ENCODE measurements at regions not wholly inside any gene's neighbourhood (a gene's known extent, or its start where the extent isn't known, plus 50 kb on each side); places are given as distances from the start of the nearest gene placed in this dataset.

DNA sequence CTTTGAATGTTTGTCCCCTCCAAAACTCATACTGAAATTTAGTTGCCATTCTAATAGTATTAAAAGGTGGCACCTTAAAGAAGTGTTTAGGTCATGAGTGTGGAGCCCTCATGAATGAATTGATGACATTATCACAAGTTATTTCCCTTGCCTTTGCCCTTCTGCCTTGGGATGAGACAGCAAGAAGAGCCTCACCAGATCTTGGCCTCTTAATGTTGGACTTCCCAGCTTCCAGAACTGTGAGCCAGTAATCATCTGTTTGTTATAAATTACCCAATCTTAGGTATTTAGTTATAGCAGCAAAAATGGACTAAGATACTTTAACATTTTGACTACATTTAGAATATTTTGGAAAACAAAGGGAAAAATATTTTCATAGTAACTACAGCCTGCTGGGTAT, 371.0 kb downstream of the JRKL start (continued):
- TF ChIP-seq, protein P1, sequence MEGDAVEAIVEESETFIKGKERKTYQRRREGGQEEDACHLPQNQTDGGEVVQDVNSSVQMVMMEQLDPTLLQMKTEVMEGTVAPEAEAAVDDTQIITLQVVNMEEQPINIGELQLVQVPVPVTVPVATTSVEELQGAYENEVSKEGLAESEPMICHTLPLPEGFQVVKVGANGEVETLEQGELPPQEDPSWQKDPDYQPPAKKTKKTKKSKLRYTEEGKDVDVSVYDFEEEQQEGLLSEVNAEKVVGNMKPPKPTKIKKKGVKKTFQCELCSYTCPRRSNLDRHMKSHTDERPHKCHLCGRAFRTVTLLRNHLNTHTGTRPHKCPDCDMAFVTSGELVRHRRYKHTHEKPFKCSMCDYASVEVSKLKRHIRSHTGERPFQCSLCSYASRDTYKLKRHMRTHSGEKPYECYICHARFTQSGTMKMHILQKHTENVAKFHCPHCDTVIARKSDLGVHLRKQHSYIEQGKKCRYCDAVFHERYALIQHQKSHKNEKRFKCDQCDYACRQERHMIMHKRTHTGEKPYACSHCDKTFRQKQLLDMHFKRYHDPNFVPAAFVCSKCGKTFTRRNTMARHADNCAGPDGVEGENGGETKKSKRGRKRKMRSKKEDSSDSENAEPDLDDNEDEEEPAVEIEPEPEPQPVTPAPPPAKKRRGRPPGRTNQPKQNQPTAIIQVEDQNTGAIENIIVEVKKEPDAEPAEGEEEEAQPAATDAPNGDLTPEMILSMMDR (IDR thresholded peaks at IDR 0.05), result no peak

DNA sequence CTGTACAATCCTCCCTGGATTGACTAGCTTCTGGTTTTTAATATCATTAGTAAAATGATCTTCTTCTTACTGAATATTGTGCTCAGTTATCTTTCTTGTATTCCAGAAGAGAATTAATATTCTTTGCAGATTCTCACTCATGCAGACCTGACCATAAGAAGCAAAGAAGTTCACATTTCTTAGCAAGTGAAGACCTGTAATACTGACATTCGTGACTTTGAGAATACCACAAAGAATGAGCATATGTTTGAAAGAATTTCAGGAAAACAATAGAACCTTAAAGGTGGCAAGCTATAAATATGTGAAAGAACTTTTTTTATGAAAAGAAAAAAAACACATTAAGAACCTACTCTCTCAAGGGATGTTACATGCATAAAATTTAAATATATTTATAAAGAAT, 371.6 kb downstream of the JRKL start:
- no peak for TF ChIP-seq USF2 (IDR thresholded peaks at IDR 0.05; ENCODE audit: borderline replicate concordance, low read depth, low read length)
- no peak for TF ChIP-seq ELF1 (IDR thresholded peaks at IDR 0.05)
- TF ChIP-seq, protein P2, sequence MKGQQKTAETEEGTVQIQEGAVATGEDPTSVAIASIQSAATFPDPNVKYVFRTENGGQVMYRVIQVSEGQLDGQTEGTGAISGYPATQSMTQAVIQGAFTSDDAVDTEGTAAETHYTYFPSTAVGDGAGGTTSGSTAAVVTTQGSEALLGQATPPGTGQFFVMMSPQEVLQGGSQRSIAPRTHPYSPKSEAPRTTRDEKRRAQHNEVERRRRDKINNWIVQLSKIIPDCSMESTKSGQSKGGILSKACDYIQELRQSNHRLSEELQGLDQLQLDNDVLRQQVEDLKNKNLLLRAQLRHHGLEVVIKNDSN (IDR thresholded peaks at IDR 0.05; ENCODE audit: borderline replicate concordance, low read depth), result no peak
- TF ChIP-seq SIN3A (IDR thresholded peaks at IDR 0.05; ENCODE audit: borderline replicate concordance, low read depth, low read length), result no peak
- TF ChIP-seq TAF1 (IDR thresholded peaks at IDR 0.05; ENCODE audit: borderline replicate concordance, low read depth, low read length), result no peak
- no peak for TF ChIP-seq CHD2 (IDR thresholded peaks at IDR 0.05; ENCODE audit: low read length, partially characterized antibody)
- TF ChIP-seq GATA2 (CRISPR knock-in tag; IDR thresholded peaks at IDR 0.05), result no peak
- no peak for TF ChIP-seq EZH2phosphoT487 (IDR thresholded peaks at IDR 0.05; ENCODE audit: borderline replicate concordance, low read depth)
- TF ChIP-seq MAX (IDR thresholded peaks at IDR 0.05; ENCODE audit: low read depth), result no peak
- TF ChIP-seq SMC3 (IDR thresholded peaks at IDR 0.05; ENCODE audit: low read depth, low read length), result no peak
- POLR2A ChIA-PET, result no interaction called here
- 28% methylated on average over 1 of the region's 1 CpG for WGBS (ENCODE audit: low lambda C conversion rate)
- Histone ChIP-seq H3K79me2 (ENCODE audit: insufficient read depth) (no peaks in the 10 kb centered on the region), H3K4me3 (ENCODE audit: low read depth in 2 of 2, low read length in 1 of 2) (no peak overlapping the region), H3K9ac (no peak overlapping the region), H3K4me2 (no peak overlapping the region), H3K36me3 (replicated peaks in 1 of 2; ENCODE audit: control insufficient read depth in 1 of 2, insufficient read depth in 2 of 2, low read length in 1 of 2) (no peaks in the 10 kb centered on the region), H3K27me3 (ENCODE audit: insufficient read depth) (no peaks in the 10 kb centered on the region), H3K9me2 (no peaks in the 10 kb centered on the region), H3K9me3 (no peaks in the 10 kb centered on the region), H3K4me1 (ENCODE audit: control insufficient read depth in 1 of 2, insufficient read depth in 2 of 2, low read depth in 1 of 2, low read length in 1 of 2) (no peaks in the 10 kb centered on the region), H4K20me1 (ENCODE audit: insufficient read depth) (no peaks in the 10 kb centered on the region), H3F3A (replicated peaks; ENCODE audit: insufficient read depth) (no peaks in the 10 kb centered on the region), H3K27ac (ENCODE audit: low read depth in 2 of 2, low read length in 1 of 2) (no peak overlapping the region), H2AFZ (ENCODE audit: low read depth) (no peak overlapping the region)
- CTCF ChIA-PET, result interaction anchor here (0.6 kb wide), 1 partner anchor 394 kb away, joined by 3 read pairs; no protein-coding TSS in a partner anchor
- DNase-seq, result no peak

DNA sequence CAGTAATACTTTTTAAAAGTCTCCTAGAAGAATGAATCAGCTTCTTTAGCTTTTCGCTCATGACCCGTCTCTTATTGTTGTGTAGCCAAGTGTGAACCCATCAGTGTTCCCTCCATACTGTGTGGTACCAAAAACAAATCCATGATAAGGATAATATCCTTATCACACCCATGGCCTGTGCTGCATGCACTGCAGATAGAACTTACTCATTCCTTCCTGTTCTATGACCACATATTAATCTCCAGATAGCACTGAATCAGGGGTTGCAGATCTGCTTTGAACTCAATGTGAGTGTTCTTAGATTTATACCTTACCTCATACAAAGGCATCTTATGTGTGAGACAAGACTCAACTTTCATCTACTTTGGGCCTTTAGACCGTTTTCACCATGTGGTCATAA, 373.4 kb downstream of the JRKL start:
- H4K20me1 ChIP-seq (ENCODE audit: insufficient read depth), result no peaks in the 10 kb centered on the region
- H3K36me3 ChIP-seq (replicated peaks in 1 of 2; ENCODE audit: control insufficient read depth in 1 of 2, insufficient read depth in 2 of 2, low read length in 1 of 2), result no peaks in the 10 kb centered on the region
- ChIA-PET POLR2A (no interaction called here), CTCF (no interaction called here)
- H3K9ac ChIP-seq, result no peak overlapping the region
- TF ChIP-seq FOXM1 (IDR thresholded peaks at IDR 0.05; ENCODE audit: low read depth) (no peak), MAX (IDR thresholded peaks at IDR 0.05; ENCODE audit: low read depth) (no peak), USF2 (IDR thresholded peaks at IDR 0.05; ENCODE audit: borderline replicate concordance, low read depth, low read length) (no peak)
- TF ChIP-seq, protein P3, sequence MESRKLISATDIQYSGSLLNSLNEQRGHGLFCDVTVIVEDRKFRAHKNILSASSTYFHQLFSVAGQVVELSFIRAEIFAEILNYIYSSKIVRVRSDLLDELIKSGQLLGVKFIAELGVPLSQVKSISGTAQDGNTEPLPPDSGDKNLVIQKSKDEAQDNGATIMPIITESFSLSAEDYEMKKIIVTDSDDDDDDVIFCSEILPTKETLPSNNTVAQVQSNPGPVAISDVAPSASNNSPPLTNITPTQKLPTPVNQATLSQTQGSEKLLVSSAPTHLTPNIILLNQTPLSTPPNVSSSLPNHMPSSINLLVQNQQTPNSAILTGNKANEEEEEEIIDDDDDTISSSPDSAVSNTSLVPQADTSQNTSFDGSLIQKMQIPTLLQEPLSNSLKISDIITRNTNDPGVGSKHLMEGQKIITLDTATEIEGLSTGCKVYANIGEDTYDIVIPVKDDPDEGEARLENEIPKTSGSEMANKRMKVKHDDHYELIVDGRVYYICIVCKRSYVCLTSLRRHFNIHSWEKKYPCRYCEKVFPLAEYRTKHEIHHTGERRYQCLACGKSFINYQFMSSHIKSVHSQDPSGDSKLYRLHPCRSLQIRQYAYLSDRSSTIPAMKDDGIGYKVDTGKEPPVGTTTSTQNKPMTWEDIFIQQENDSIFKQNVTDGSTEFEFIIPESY (IDR thresholded peaks at IDR 0.05; ENCODE audit: borderline replicate concordance, low read depth), result no peak
- TF ChIP-seq, protein P4, sequence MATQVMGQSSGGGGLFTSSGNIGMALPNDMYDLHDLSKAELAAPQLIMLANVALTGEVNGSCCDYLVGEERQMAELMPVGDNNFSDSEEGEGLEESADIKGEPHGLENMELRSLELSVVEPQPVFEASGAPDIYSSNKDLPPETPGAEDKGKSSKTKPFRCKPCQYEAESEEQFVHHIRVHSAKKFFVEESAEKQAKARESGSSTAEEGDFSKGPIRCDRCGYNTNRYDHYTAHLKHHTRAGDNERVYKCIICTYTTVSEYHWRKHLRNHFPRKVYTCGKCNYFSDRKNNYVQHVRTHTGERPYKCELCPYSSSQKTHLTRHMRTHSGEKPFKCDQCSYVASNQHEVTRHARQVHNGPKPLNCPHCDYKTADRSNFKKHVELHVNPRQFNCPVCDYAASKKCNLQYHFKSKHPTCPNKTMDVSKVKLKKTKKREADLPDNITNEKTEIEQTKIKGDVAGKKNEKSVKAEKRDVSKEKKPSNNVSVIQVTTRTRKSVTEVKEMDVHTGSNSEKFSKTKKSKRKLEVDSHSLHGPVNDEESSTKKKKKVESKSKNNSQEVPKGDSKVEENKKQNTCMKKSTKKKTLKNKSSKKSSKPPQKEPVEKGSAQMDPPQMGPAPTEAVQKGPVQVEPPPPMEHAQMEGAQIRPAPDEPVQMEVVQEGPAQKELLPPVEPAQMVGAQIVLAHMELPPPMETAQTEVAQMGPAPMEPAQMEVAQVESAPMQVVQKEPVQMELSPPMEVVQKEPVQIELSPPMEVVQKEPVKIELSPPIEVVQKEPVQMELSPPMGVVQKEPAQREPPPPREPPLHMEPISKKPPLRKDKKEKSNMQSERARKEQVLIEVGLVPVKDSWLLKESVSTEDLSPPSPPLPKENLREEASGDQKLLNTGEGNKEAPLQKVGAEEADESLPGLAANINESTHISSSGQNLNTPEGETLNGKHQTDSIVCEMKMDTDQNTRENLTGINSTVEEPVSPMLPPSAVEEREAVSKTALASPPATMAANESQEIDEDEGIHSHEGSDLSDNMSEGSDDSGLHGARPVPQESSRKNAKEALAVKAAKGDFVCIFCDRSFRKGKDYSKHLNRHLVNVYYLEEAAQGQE (IDR thresholded peaks at IDR 0.05; ENCODE audit: low read depth, low read length), result no peak
- no peak overlapping the region for H3K4me2 ChIP-seq
- no peaks in the 10 kb centered on the region for H3K4me1 ChIP-seq (ENCODE audit: control insufficient read depth in 1 of 2, insufficient read depth in 2 of 2, low read depth in 1 of 2, low read length in 1 of 2)
- H3K79me2 ChIP-seq (ENCODE audit: insufficient read depth), result no peaks in the 10 kb centered on the region
- no peaks in the 10 kb centered on the region for H3F3A ChIP-seq (replicated peaks; ENCODE audit: insufficient read depth)
- no peaks in the 10 kb centered on the region for H3K9me2 ChIP-seq
- H3K27me3 ChIP-seq (ENCODE audit: insufficient read depth), result no peaks in the 10 kb centered on the region
- no peak overlapping the region for H2AFZ ChIP-seq (ENCODE audit: low read depth)
- no peak for DNase-seq
- H3K27ac ChIP-seq (ENCODE audit: low read depth in 2 of 2, low read length in 1 of 2), result no peak overlapping the region
- H3K4me3 ChIP-seq (ENCODE audit: low read depth in 2 of 2, low read length in 1 of 2), result no peak overlapping the region
- 54% methylated on average over 3 of the region's 3 CpGs for WGBS (ENCODE audit: low lambda C conversion rate)
- H3K9me3 ChIP-seq, result no peaks in the 10 kb centered on the region

All from SK-N-SH (cell line).